Endodermal cell (in vitro differentiated cells): ENCODE measurements at regions not wholly inside any gene's neighbourhood (a gene's known extent, or its start where the extent isn't known, plus 50 kb on each side); places are given as distances from the start of the nearest gene placed in this dataset.

Experiments used
- DNase-seq: peaks from one replicate; pipeline ENCODE4 v3.0.0-alpha.2; 2017
- H3K27ac ChIP-seq: 2 replicates; pipeline ENCODE4 v1.5.1; 2013; ENCODE audit warnings: mild to moderate bottlenecking, low read depth, low read length, moderate library complexity
- H3K27me3 ChIP-seq: 2 replicates; pipeline ENCODE4 v1.6.1; 2013; ENCODE audit warnings: mild to moderate bottlenecking, low read length, moderate library complexity; ENCODE audit not compliant: insufficient read depth, control insufficient read depth, poor library complexity, severe bottlenecking
- H3K36me3 ChIP-seq: 2 replicates; pipeline ENCODE4 v1.7.0; 2013; ENCODE audit warnings: mild to moderate bottlenecking, low read length, moderate library complexity; ENCODE audit not compliant: control insufficient read depth, insufficient read depth
- H3K4me1 ChIP-seq: one replicate; pipeline ENCODE4 v1.7.0; 2013; ENCODE audit warnings: low read length; ENCODE audit not compliant: control insufficient read depth, insufficient read depth
- H3K4me3 ChIP-seq: 2 replicates; pipeline ENCODE4 v1.5.1; 2013; ENCODE audit warnings: mild to moderate bottlenecking, low read length, moderate library complexity
- H3K9ac ChIP-seq: 2 replicates; pipeline ENCODE4 v1.6.1; 2013; ENCODE audit warnings: mild to moderate bottlenecking, low read length, moderate library complexity; ENCODE audit not compliant: poor library complexity, severe bottlenecking; ENCODE audit errors: extremely low read depth
- H3K9me3 ChIP-seq: 2 replicates; pipeline ENCODE4 v1.6.1; 2013; ENCODE audit warnings: mild to moderate bottlenecking, low read length, moderate library complexity; ENCODE audit not compliant: control insufficient read depth
- H3K27ac Mint-ChIP-seq: 2 replicates; pipeline ENCODE4 v1.8.0; 2020; ENCODE audit warnings: mixed read lengths
- H3K27me3 Mint-ChIP-seq: 2 replicates; pipeline ENCODE4 v1.8.0; 2021; ENCODE audit warnings: mild to moderate bottlenecking, mixed read lengths; ENCODE audit not compliant: insufficient read depth
- H3K36me3 Mint-ChIP-seq: 2 replicates; pipeline ENCODE4 v1.8.0; 2020; ENCODE audit warnings: low read depth, mixed read lengths
- H3K4me1 Mint-ChIP-seq: 2 replicates; pipeline ENCODE4 v1.8.0; 2020; ENCODE audit warnings: mixed read lengths
- H3K4me3 Mint-ChIP-seq: 2 replicates; pipeline ENCODE4 v1.8.0; 2020; ENCODE audit warnings: mild to moderate bottlenecking, moderate library complexity, mixed read lengths
- H3K9me3 Mint-ChIP-seq: 2 replicates; pipeline ENCODE4 v1.8.0; 2020; ENCODE audit warnings: mild to moderate bottlenecking, mixed read lengths
- CTCF ChIP-seq: fragments of 200-600 bp; sonication (generic); conservative IDR thresholded peaks from 2 replicates; pipeline ENCODE4 v1.5.0; 2021; ENCODE audit warnings: antibody characterized with exemption, mild to moderate bottlenecking
- WGBS, 2 experiments: methylation state at CpG; one replicate each; pipeline versions ENCODE4 v1.1.5 to v1.1.7; 2013; ENCODE audit warnings: missing lambda C conversion rate in 2 of 2, mixed read lengths in 1 of 2; ENCODE audit not compliant: insufficient coverage in 1 of 2, insufficient read length in 1 of 2; 5-methylcytosine and 5-hydroxymethylcytosine counted together

- H3K36me3 ChIP-seq, result no peaks in the 10 kb centered on the region
Measured at GRCh38 chr18:34990597-34990996, 50.6 kb upstream of the MAPRE2 start.

GRCh38 chr18:34991152-34991551 is 50.1 kb upstream of the MAPRE2 start:
- no peak overlapping the region for H3K9ac ChIP-seq
- no peaks in the 10 kb centered on the region for H3K27me3 ChIP-seq
- WGBS, 2 experiments, result 78 to 92% methylated on average over 6 to 7 of the region's 7 CpGs
- H3K4me1 Mint-ChIP-seq, result no peaks in the 10 kb centered on the region
- H3K36me3 Mint-ChIP-seq, result no peaks in the 10 kb centered on the region
- no peaks in the 10 kb centered on the region for H3K36me3 ChIP-seq
- H3K27me3 Mint-ChIP-seq, result no peaks in the 10 kb centered on the region
- H3K9me3 ChIP-seq, result no peaks in the 10 kb centered on the region
- no peak overlapping the region for H3K27ac Mint-ChIP-seq
- no peak overlapping the region for H3K27ac ChIP-seq
- peaks cover 11% of the 10 kb centered on the region for H3K9me3 Mint-ChIP-seq
- no peak overlapping the region for H3K4me3 Mint-ChIP-seq
- no peak for TF ChIP-seq CTCF
- H3K4me1 ChIP-seq, result no peaks in the 10 kb centered on the region
- no peak overlapping the region for H3K4me3 ChIP-seq
- no peak for DNase-seq

More at GRCh38 chr18:34990597-34990996, 50.6 kb upstream of the MAPRE2 start:
- no peaks in the 10 kb centered on the region for H3K36me3 Mint-ChIP-seq
- H3K27me3 Mint-ChIP-seq, result no peaks in the 10 kb centered on the region
- TF ChIP-seq CTCF, result no peak
- no peaks in the 10 kb centered on the region for H3K27me3 ChIP-seq
- H3K9ac ChIP-seq, result no peak overlapping the region
- H3K9me3 ChIP-seq, result no peaks in the 10 kb centered on the region
- H3K9me3 Mint-ChIP-seq, result peaks cover 5% of the 10 kb centered on the region
- WGBS, 2 experiments, result 100% methylated on average over 4 of the region's 4 CpGs; no CpG with 5 or more reads in 1 of the 2 experiments
- no peak for DNase-seq
- H3K4me1 Mint-ChIP-seq, result no peaks in the 10 kb centered on the region
- no peak overlapping the region for H3K27ac ChIP-seq
- no peak overlapping the region for H3K4me3 ChIP-seq
- H3K27ac Mint-ChIP-seq, result no peak overlapping the region
- no peaks in the 10 kb centered on the region for H3K4me1 ChIP-seq
- no peak overlapping the region for H3K4me3 Mint-ChIP-seq
